ENCODE measurements at regions not wholly inside any gene's neighbourhood (a gene's known extent, or its start where the extent isn't known, plus 50 kb on each side); places are given as distances from the start of the nearest gene placed in this dataset.

DNA sequence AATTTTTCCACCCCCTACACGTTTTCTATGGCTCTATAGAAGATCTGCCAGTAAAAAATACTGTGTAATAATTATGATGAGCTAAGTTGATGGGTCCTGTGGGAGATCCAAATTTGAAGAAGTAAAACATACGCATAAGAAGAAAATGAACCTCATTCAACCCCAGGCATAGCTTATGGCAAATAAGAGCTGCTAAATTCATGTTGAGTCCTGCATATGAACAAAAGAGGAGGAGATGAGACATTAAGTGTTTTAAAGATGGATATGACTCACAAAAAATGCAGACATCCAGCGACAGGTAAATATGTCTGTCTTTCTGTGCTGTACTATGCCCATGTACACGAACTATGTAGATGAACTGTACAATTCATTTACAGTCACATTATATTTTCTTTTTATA lies 101.9 kb downstream of the LIG4 start:
- no peaks in the 10 kb centered on the region for H3K4me1 ChIP-seq (ENCODE audit: control insufficient read depth in 1 of 2, insufficient read depth in 2 of 2, low read depth in 1 of 2, low read length in 1 of 2)
- no peak overlapping the region for H2AFZ ChIP-seq (ENCODE audit: low read depth)
- ChIA-PET POLR2A (no interaction called here), CTCF (no interaction called here)
- no peak for TF ChIP-seq SMC3 (IDR thresholded peaks at IDR 0.05; ENCODE audit: low read depth, low read length)
- TF ChIP-seq EZH2phosphoT487 (IDR thresholded peaks at IDR 0.05; ENCODE audit: borderline replicate concordance, low read depth): no peak
- TF ChIP-seq TEAD4 (IDR thresholded peaks at IDR 0.05; ENCODE audit: borderline replicate concordance, insufficient read depth): no peak
- no peak for TF ChIP-seq GATA2 (CRISPR knock-in tag; IDR thresholded peaks at IDR 0.05)
- no peak for TF ChIP-seq MXI1 (IDR thresholded peaks at IDR 0.05; ENCODE audit: low read depth, low read length)
- TF ChIP-seq FOXM1 (IDR thresholded peaks at IDR 0.05; ENCODE audit: low read depth): no peak
- TF ChIP-seq JUND (IDR thresholded peaks at IDR 0.05): no peak
- DNase-seq: no peak
- no peaks in the 10 kb centered on the region for H3K27me3 ChIP-seq (ENCODE audit: insufficient read depth)
- 41% methylated on average over 4 of the region's 4 CpGs for WGBS (ENCODE audit: low lambda C conversion rate)
- H3K9me2 ChIP-seq: no peaks in the 10 kb centered on the region
- no peak overlapping the region for H3K4me2 ChIP-seq
- no peaks in the 10 kb centered on the region for H3F3A ChIP-seq (replicated peaks; ENCODE audit: insufficient read depth)
- no peaks in the 10 kb centered on the region for H3K9me3 ChIP-seq
- no peaks in the 10 kb centered on the region for H4K20me1 ChIP-seq (ENCODE audit: insufficient read depth)
- no peak overlapping the region for H3K4me3 ChIP-seq (ENCODE audit: low read depth in 2 of 2, low read length in 1 of 2)
- H3K27ac ChIP-seq (ENCODE audit: low read depth in 2 of 2, low read length in 1 of 2): no peak overlapping the region
- H3K79me2 ChIP-seq (ENCODE audit: insufficient read depth): no peaks in the 10 kb centered on the region
- H3K36me3 ChIP-seq (replicated peaks in 1 of 2; ENCODE audit: control insufficient read depth in 1 of 2, insufficient read depth in 2 of 2, low read length in 1 of 2): no peaks in the 10 kb centered on the region
- no peak overlapping the region for H3K9ac ChIP-seq

- Histone ChIP-seq H3K79me2 (ENCODE audit: insufficient read depth) (no peaks in the 10 kb centered on the region), H4K20me1 (ENCODE audit: insufficient read depth) (no peaks in the 10 kb centered on the region), H3K27ac (ENCODE audit: low read depth in 2 of 2, low read length in 1 of 2) (no peak overlapping the region), H3K9ac (no peak overlapping the region), H3K36me3 (replicated peaks in 1 of 2; ENCODE audit: control insufficient read depth in 1 of 2, insufficient read depth in 2 of 2, low read length in 1 of 2) (no peaks in the 10 kb centered on the region), H3K4me1 (ENCODE audit: control insufficient read depth in 1 of 2, insufficient read depth in 2 of 2, low read depth in 1 of 2, low read length in 1 of 2) (no peaks in the 10 kb centered on the region), H3F3A (replicated peaks; ENCODE audit: insufficient read depth) (no peaks in the 10 kb centered on the region), H3K27me3 (ENCODE audit: insufficient read depth) (no peaks in the 10 kb centered on the region), H3K4me3 (ENCODE audit: low read depth in 2 of 2, low read length in 1 of 2) (no peak overlapping the region), H2AFZ (ENCODE audit: low read depth) (no peak overlapping the region), H3K9me2 (no peaks in the 10 kb centered on the region), H3K4me2 (no peak overlapping the region), H3K9me3 (no peaks in the 10 kb centered on the region)
- no peak for TF ChIP-seq POLR2AphosphoS5 (IDR thresholded peaks at IDR 0.05; ENCODE audit: low read depth, low read length)
- no peak for TF ChIP-seq MAX (IDR thresholded peaks at IDR 0.05; ENCODE audit: low read depth)
- TF ChIP-seq YY1 (IDR thresholded peaks at IDR 0.05; ENCODE audit: low read depth): no peak
- no peak for TF ChIP-seq JUND (IDR thresholded peaks at IDR 0.05)
- no peak for TF ChIP-seq RAD21 (IDR thresholded peaks at IDR 0.05; ENCODE audit: low read length)
- TF ChIP-seq CHD2 (IDR thresholded peaks at IDR 0.05; ENCODE audit: low read length, partially characterized antibody): no peak
- TF ChIP-seq RXRA (IDR thresholded peaks at IDR 0.05; ENCODE audit: borderline replicate concordance, low read depth): no peak
- TF ChIP-seq NRF1 (IDR thresholded peaks at IDR 0.05; ENCODE audit: low read depth, low read length): no peak
- POLR2A ChIA-PET: no interaction called here
- DNase-seq: no peak
- CTCF ChIA-PET: interaction anchor here (1.3 kb wide), 1 partner anchor 11 kb away, joined by 3 read pairs; no protein-coding TSS in a partner anchor
- 49% methylated on average over 2 of the region's 2 CpGs for WGBS (ENCODE audit: low lambda C conversion rate)
Measured at GRCh38 chr13:108104736-108105135, 110.6 kb downstream of the LIG4 start.

GRCh38 chr13:108102771-108103170 lies 112.6 kb downstream of the LIG4 start:
- CTCF ChIA-PET: interaction anchor here (0.5 kb wide), 1 partner anchor 677 kb away, joined by 3 read pairs; no protein-coding TSS in a partner anchor
- 44% methylated on average over 6 of the region's 6 CpGs for WGBS (ENCODE audit: low lambda C conversion rate)
- no peak overlapping the region for H3K9ac ChIP-seq

More at GRCh38 chr13:108102771-108103170, 112.6 kb downstream of the LIG4 start:
- no peaks in the 10 kb centered on the region for H3K27me3 ChIP-seq (ENCODE audit: insufficient read depth)
- no peak for DNase-seq
- POLR2A ChIA-PET: no interaction called here
- no peaks in the 10 kb centered on the region for H3F3A ChIP-seq (replicated peaks; ENCODE audit: insufficient read depth)
- no peak for TF ChIP-seq RAD21 (IDR thresholded peaks at IDR 0.05; ENCODE audit: low read length)
- H3K36me3 ChIP-seq (replicated peaks in 1 of 2; ENCODE audit: control insufficient read depth in 1 of 2, insufficient read depth in 2 of 2, low read length in 1 of 2): no peaks in the 10 kb centered on the region
- no peaks in the 10 kb centered on the region for H3K9me2 ChIP-seq
- no peaks in the 10 kb centered on the region for H3K9me3 ChIP-seq
- no peak overlapping the region for H3K4me3 ChIP-seq (ENCODE audit: low read depth in 2 of 2, low read length in 1 of 2)
- no peaks in the 10 kb centered on the region for H3K79me2 ChIP-seq (ENCODE audit: insufficient read depth)
- no peak overlapping the region for H2AFZ ChIP-seq (ENCODE audit: low read depth)
- H4K20me1 ChIP-seq (ENCODE audit: insufficient read depth): no peaks in the 10 kb centered on the region
- no peak overlapping the region for H3K27ac ChIP-seq (ENCODE audit: low read depth in 2 of 2, low read length in 1 of 2)
- no peaks in the 10 kb centered on the region for H3K4me1 ChIP-seq (ENCODE audit: control insufficient read depth in 1 of 2, insufficient read depth in 2 of 2, low read depth in 1 of 2, low read length in 1 of 2)
- H3K4me2 ChIP-seq: no peak overlapping the region
